GM18873 (cell line): ENCODE measurements at regions not wholly inside any gene's neighbourhood (a gene's known extent, or its start where the extent isn't known, plus 50 kb on each side); places are given as distances from the start of the nearest gene placed in this dataset.

Experiments used
- ATAC-seq: cut with Tn5 transposase; IDR thresholded peaks from one replicate; pipeline ENCODE4 v1.9.1; 2021; ENCODE audit warnings: mild to moderate bottlenecking, moderate library complexity, moderate number of reproducible peaks; ENCODE audit not compliant: unreplicated experiment, low FRiP score

- ATAC-seq: peak; percentile 75
These were observed 64.5 kb upstream of the SLC10A2 start for GRCh38 chr13:103130681-103131210.

- ATAC-seq: no peak
These were observed 63.9 kb upstream of the SLC10A2 start for GRCh38 chr13:103130146-103130545.
